Activated naive CD4-positive, alpha-beta T cell treated with anti-CD3 and anti-CD28 coated beads for 36 hours (primary cell): ENCODE measurements at regions not wholly inside any gene's neighbourhood (a gene's known extent, or its start where the extent isn't known, plus 50 kb on each side); places are given as distances from the start of the nearest gene placed in this dataset.

ENCODE experiments used
- CTCF ChIA-PET: fragments of 350-600 bp; sonication (Branson Sonifier 250); formaldehyde crosslinking; loops from one replicate; lab custom pipeline; 2021; ENCODE audit warnings: antibody characterized with exemption; lab: Charles Lee
- DNase-seq: peaks from one replicate; pipeline ENCODE4 v3.0.0-alpha.2; 2020
- H3K27ac Mint-ChIP-seq: one replicate; pipeline ENCODE4 v1.8.0; 2021; ENCODE audit warnings: mild to moderate bottlenecking, mixed read lengths
- H3K27me3 Mint-ChIP-seq: one replicate; pipeline ENCODE4 v1.8.0; 2021; ENCODE audit warnings: low read depth, mixed read lengths
- H3K36me3 Mint-ChIP-seq: one replicate; pipeline ENCODE4 v1.8.0; 2021; ENCODE audit warnings: low read depth, mixed read lengths
- H3K4me1 Mint-ChIP-seq: one replicate; pipeline ENCODE4 v1.8.0; 2021; ENCODE audit warnings: low read depth, mixed read lengths
- H3K4me3 Mint-ChIP-seq: one replicate; pipeline ENCODE4 v1.8.0; 2021; ENCODE audit warnings: mild to moderate bottlenecking, moderate library complexity, mixed read lengths
- H3K9me3 Mint-ChIP-seq: one replicate; pipeline ENCODE4 v1.8.0; 2021; ENCODE audit warnings: mixed read lengths
- intact Hi-C: fragments of 100-400 bp; cut with micrococcal nuclease; formaldehyde crosslinking; loops from one replicate; pipeline ENCODE4 v1.15.1; 2023

DNA sequence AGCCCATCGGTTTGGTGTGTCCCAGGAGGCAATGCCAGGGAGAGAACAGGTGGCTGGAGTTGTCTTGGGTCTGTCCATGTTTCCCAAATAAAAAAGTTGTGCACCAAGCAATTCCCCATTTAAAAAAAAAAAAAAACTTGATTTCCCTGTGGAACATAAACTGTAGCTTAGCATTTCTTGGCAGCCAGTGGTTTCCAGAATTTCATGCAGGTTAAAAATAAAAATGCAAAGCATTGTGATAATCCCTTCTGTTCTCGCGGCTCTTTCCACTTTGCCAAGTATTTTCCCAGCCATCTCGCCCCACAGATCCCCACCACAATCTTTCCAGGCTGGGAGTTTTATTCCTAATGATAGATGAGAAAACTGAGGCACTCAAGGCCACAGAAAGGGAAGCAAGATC lies 51.4 kb upstream of the MSX1 start:
- Mint-ChIP-seq H3K27me3 (peaks cover 10% of the 10 kb centered on the region), H3K9me3 (peaks cover 13% of the 10 kb centered on the region), H3K4me1 (no peaks in the 10 kb centered on the region), H3K27ac (no peak overlapping the region), H3K36me3 (no peaks in the 10 kb centered on the region), H3K4me3 (no peak overlapping the region)
- intact Hi-C loops = no loop called here
- CTCF ChIA-PET = no interaction called here
- DNase-seq = no peak

DNA sequence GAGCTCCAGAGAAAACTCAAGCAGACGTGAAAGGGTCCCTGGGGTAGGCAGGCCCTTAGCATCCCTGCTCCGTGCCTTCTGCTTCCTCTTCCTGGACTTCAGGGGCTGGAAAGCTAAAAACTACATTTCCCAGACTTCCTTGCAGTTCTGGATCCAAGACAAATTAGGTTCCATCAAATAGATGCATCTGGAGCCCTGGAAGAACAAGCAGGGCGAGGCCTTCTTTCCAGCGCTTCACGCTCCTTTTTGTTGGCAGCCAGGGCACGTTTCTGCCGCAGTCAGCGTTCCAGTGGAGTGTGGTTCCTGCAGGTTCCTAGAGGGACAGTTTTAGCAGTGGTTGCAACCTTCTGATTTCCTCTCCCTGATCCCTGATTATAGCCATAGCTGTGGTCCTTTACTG lies 53.6 kb upstream of the MSX1 start:
- no peak overlapping the region for H3K27ac Mint-ChIP-seq
- CTCF ChIA-PET = interaction anchor here (0.6 kb wide), 1 partner anchor 925 kb away, joined by 3 read pairs; no protein-coding TSS in a partner anchor
- no peak overlapping the region for H3K4me3 Mint-ChIP-seq
- peaks cover 19% of the 10 kb centered on the region for H3K9me3 Mint-ChIP-seq
- no peak for DNase-seq
- H3K27me3 Mint-ChIP-seq = peaks cover under 1% of the 10 kb centered on the region
- H3K36me3 Mint-ChIP-seq = no peaks in the 10 kb centered on the region
- no peaks in the 10 kb centered on the region for H3K4me1 Mint-ChIP-seq
- intact Hi-C loops = no loop called here

DNA sequence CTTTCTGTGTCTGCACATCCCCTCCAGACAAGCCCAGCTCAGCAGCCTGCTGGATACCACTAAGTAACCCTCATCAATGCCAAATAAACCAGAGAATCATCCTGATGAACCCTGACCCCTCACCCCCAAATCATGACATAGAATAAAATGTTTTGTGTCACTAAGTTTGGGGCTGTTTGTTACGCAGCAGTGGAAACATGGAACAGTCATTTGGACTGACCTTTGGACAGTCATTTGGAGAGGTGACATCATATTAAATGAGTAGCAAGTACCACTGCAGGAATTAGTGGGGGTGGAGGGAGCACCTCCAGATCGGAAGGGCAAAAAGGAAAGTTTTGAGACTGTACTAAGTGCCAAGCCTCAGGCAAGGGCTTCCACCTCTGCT lies 55.6 kb upstream of the MSX1 start:
- H3K27me3 Mint-ChIP-seq = no peaks in the 10 kb centered on the region
- DNase-seq = no peak
- no peak overlapping the region for H3K4me3 Mint-ChIP-seq
- H3K27ac Mint-ChIP-seq = no peak overlapping the region
- CTCF ChIA-PET = no interaction called here
- H3K9me3 Mint-ChIP-seq = peaks cover 19% of the 10 kb centered on the region
- no peaks in the 10 kb centered on the region for H3K36me3 Mint-ChIP-seq
- intact Hi-C loops = no loop called here
- H3K4me1 Mint-ChIP-seq = no peaks in the 10 kb centered on the region

DNA sequence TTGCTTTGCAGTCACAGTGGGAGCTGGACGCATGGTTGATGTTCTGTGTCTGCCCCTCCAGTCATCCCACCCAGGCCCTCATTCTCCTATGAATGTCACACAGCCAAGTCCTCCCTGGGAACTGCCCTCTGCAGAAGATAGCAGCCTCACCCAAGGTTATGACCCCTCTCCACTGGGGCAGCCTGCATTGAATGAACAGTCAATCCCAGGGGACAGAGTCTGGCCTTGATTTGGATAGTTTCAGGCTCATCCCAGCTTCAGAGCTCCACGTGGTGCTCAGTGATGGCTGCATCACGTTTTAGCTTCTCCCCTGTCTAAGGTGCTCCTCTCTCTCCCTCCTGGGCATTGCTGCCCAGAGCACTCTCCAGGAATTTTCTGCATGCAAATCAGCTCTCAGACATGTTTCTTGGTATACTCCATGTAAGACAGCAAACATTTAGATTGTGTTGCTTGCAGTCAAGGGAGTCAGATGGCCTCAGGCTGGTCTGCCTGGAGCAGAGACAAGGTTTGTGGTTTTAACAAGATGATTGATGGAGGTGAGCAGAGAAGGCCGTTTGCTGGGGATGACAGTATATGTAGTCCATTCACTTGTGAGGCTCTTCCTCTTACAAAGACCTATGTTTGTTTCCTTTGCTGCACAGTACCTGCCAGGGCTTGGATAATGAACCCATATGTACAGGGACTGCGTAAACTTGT lies 56.1 kb upstream of the MSX1 start:
- Mint-ChIP-seq H3K36me3 (no peaks in the 10 kb centered on the region), H3K27ac (no peak overlapping the region), H3K27me3 (no peaks in the 10 kb centered on the region), H3K4me3 (no peak overlapping the region), H3K4me1 (no peaks in the 10 kb centered on the region), H3K9me3 (peaks cover 16% of the 10 kb centered on the region)
- intact Hi-C loops = no loop called here
- DNase-seq = no peak
- CTCF ChIA-PET = no interaction called here

DNA sequence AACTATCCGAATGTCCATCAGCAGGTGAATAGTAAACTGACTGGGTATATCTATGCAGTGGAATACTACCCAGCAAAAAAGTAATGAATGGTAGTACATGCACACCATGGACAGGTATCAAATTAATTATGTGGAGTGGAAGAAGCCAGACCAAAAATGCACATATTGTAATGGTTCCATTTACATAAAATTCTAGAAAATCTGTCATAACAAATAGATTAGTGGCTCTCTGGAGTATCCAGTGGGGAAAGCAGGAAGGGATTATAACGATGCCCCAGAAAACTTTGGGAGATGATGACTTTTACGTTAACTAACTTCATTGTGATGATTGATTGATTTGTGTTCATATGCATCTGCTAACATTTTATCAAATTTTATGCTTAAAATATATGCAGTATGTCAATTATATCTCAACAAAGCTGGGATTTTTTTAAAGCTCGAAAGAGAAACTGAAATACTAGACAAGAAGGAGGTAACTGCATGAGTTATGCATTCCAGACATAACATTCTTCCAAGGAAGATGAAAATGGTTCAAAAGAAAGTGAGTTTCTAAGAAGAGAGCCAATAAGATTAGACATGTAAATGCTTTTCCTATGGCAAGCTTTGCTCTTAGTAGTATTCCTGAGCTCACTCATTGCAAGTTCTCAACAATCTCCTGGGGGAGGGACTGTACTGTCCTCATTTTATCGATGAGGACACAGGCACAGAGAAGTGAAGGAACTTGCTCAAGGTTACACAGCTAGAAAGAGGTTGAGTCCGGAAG lies 58.6 kb upstream of the MSX1 start:
- CTCF ChIA-PET = no interaction called here
- intact Hi-C loops = no loop called here
- Mint-ChIP-seq H3K36me3 (no peaks in the 10 kb centered on the region), H3K27me3 (peaks cover 4% of the 10 kb centered on the region), H3K9me3 (peaks cover 19% of the 10 kb centered on the region), H3K4me1 (no peaks in the 10 kb centered on the region), H3K27ac (no peak overlapping the region), H3K4me3 (no peak overlapping the region)
- no peak for DNase-seq

DNA sequence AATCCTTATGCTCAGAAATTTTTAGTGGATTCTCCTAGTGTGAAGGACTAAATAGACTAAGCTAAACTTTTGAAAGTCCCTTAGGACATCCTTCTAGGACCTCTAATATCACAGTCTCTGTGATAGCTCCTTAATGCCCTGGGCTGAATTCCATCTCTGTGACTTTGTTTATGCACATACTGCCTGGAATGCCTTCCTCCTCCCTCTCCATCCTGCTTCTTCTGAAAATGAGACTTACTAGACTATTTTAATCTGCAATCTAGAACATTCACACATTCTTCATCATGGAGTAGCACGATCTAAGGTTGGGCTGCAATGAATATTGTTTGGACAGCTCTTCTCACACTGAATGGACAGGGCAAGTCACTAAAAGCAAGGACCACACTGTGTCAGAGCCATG lies 65.0 kb upstream of the MSX1 start:
- intact Hi-C loops = no loop called here
- DNase-seq = no peak

DNA sequence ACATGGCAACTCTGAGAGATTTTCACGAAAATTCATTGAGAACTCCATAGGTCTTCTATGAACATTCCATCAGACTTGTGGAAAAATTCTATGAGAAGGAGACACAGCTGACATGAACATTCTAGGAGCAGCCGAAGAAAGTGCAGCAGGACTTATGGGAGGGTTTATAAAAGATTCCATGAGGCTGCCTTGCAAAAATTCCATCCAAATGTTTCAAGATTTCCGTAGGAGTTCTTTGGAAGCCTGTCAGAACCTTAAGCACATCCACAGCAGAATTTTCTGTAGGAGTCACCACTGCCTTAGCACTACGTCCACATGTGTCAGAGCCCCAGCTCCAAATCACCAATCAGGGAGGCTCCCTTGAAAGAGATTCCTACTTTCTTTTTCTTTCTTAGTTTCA lies 67.0 kb upstream of the MSX1 start:
- H3K27ac Mint-ChIP-seq = no peak overlapping the region
- no peaks in the 10 kb centered on the region for H3K36me3 Mint-ChIP-seq
- no peaks in the 10 kb centered on the region for H3K4me1 Mint-ChIP-seq
- CTCF ChIA-PET = no interaction called here
- H3K4me3 Mint-ChIP-seq = no peak overlapping the region
- no peak for DNase-seq
- intact Hi-C loops = no loop called here
- H3K27me3 Mint-ChIP-seq = peaks cover 4% of the 10 kb centered on the region
- H3K9me3 Mint-ChIP-seq = peaks cover 28% of the 10 kb centered on the region

More for the DNA sequence above, 65.0 kb upstream of the MSX1 start:
- no peaks in the 10 kb centered on the region for H3K4me1 Mint-ChIP-seq
- H3K4me3 Mint-ChIP-seq = no peak overlapping the region
- peaks cover 17% of the 10 kb centered on the region for H3K9me3 Mint-ChIP-seq
- CTCF ChIA-PET = no interaction called here
- H3K27me3 Mint-ChIP-seq = peaks cover 4% of the 10 kb centered on the region
- no peaks in the 10 kb centered on the region for H3K36me3 Mint-ChIP-seq
- no peak overlapping the region for H3K27ac Mint-ChIP-seq

DNA sequence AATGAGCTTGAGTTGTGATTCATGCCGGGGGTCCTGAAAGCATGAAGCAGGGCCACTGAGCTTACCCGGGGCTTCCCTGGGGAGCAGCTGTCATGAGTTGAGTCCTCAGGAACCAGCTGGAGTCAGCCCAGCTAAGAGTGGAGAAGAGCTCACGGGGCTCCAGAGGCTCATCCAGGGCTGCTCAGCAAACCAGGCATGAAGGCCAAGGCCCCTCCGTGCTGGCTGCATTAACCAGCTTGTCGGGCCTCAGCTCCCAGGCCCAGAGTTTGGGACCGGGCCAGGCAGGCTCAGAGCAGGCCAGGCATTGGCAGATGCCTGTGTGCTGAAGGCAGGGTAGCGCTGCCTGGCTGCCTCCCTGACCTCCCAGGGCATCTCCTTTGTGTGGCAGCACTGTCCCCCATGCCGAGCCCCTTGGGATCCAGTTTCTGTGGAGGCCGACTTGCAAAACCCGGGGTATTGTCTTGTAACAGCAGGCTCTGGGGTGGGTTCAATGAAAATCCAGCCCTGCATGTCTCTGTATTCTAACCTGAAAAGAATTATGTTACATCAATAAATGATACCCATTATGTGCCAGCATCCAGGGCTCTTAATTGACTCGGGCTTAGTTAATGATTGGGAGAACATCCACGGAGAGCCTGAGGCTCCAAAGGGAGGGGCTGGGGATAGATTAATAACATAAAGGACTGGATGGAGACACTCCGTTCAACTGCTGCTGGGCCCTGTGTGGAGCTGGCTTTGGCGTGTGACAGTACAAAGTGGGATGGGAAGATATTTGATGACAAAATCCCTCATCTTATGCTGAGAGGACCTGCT lies 68.0 kb upstream of the MSX1 start:
- Mint-ChIP-seq H3K27ac (no peak overlapping the region), H3K27me3 (peaks cover 4% of the 10 kb centered on the region), H3K9me3 (peaks cover 29% of the 10 kb centered on the region), H3K4me3 (no peak overlapping the region), H3K4me1 (no peaks in the 10 kb centered on the region), H3K36me3 (no peaks in the 10 kb centered on the region)
- DNase-seq = no peak
- intact Hi-C loops = no loop called here
- CTCF ChIA-PET = no interaction called here

DNA sequence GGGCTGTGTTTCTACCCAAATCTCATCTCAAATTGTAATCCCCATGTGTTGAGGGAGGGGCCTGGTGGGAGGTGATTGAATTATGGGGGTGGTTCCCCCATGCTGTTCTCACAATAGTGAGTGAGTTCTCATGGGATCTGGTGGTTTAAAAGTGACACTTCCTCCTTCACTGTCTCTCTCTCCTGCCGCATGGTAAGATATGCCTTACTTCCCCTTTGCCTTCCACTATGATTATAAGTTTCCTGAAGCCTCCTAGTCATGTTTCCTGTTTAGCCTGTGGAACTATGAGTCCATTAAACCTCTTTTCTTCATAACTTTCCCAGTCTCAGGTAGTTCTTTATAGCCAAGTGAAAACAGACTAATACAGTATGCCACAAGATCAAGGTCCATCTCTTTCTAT lies 70.0 kb upstream of the MSX1 start:
- DNase-seq = no peak
- peaks cover 29% of the 10 kb centered on the region for H3K9me3 Mint-ChIP-seq
- H3K4me1 Mint-ChIP-seq = no peaks in the 10 kb centered on the region
- CTCF ChIA-PET = no interaction called here
- intact Hi-C loops = no loop called here
- no peaks in the 10 kb centered on the region for H3K27me3 Mint-ChIP-seq
- no peaks in the 10 kb centered on the region for H3K36me3 Mint-ChIP-seq
- H3K4me3 Mint-ChIP-seq = no peak overlapping the region
- no peak overlapping the region for H3K27ac Mint-ChIP-seq

DNA sequence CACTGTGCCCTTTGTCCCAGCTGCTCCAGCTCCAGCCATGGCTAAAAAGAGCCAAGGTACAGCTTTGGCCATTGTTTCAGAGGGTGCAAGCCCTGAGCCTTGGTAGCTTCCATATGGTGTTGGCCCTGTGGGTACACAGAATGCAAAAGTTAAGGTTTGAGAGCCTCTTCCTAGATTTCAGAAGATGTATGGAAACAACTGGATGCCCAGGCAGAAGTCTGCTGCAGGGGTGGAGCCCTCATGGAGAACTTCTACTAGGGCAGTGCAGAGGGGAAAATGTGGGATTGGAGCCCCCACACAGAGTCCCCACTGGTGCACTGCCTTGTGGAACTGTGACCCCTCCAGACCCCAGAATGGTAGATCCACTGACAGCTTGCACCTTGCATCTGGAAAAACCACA lies 70.9 kb upstream of the MSX1 start:
- intact Hi-C loops = no loop called here
- Mint-ChIP-seq H3K27me3 (no peaks in the 10 kb centered on the region), H3K9me3 (peaks cover 29% of the 10 kb centered on the region), H3K4me3 (no peak overlapping the region), H3K4me1 (no peaks in the 10 kb centered on the region), H3K27ac (no peak overlapping the region), H3K36me3 (no peaks in the 10 kb centered on the region)
- DNase-seq = no peak
- CTCF ChIA-PET = no interaction called here

DNA sequence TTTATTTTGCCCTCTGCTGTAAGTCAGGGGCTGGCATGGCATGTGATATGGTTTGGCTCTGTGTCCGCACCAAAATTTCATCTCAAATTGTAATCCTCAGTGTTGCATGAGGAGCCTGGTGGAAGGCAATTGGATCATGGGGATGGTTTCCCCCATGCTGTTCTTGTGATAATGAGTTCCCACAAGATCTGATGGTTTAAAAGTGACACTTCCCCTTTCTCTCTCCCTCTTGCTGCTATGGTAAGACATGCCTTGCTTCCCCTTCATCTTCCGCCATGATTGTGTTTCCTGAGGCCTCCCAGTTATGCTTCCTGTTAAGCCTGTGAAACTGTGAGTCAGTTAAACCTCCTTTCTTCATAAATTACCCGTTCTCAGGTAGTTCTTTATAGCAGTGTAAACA lies 72.0 kb upstream of the MSX1 start:
- CTCF ChIA-PET = no interaction called here
- Mint-ChIP-seq H3K36me3 (no peaks in the 10 kb centered on the region), H3K4me3 (no peak overlapping the region), H3K27ac (no peak overlapping the region), H3K4me1 (no peaks in the 10 kb centered on the region), H3K9me3 (peaks cover 25% of the 10 kb centered on the region), H3K27me3 (no peaks in the 10 kb centered on the region)
- intact Hi-C loops = no loop called here
- no peak for DNase-seq

DNA sequence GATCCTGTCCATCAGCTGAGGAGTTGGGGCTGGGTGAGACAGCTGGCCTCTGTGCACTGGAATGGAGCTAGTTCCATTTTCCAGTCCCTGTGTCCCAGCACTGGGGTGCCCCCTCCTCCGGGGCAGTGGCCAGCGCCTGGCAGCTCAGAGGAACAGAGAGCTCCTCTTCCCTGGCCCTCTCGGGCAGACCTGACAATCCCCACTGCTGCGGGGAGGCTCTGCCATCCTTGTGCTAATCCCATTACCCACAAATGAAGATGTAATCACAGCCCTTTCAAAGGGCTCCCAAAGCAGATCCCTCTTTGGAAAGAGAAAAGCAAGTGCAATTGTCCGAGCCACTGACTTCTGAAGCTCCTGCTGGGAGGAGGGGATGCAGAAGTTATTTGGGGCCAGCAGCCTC lies 75.1 kb upstream of the MSX1 start:
- intact Hi-C loops = no loop called here
- CTCF ChIA-PET = interaction anchor here (0.6 to 0.7 kb wide), 2 partner anchors 23 to 100 kb away, joined by 3 read pairs; no protein-coding TSS in a partner anchor
- Mint-ChIP-seq H3K9me3 (peaks cover 17% of the 10 kb centered on the region), H3K27me3 (no peaks in the 10 kb centered on the region), H3K4me1 (no peaks in the 10 kb centered on the region), H3K27ac (no peak overlapping the region), H3K36me3 (no peaks in the 10 kb centered on the region), H3K4me3 (no peak overlapping the region)
- DNase-seq = no peak
